ENCODE measurements at regions not wholly inside any gene's neighbourhood (a gene's known extent, or its start where the extent isn't known, plus 50 kb on each side); places are given as distances from the start of the nearest gene placed in this dataset.

- TF ChIP-seq EZH2 (IDR thresholded peaks at IDR 0.05; ENCODE audit: borderline replicate concordance, insufficient read depth, low read depth, low read length, poor library complexity, severe bottlenecking): no peak
- TF ChIP-seq, protein P1, sequence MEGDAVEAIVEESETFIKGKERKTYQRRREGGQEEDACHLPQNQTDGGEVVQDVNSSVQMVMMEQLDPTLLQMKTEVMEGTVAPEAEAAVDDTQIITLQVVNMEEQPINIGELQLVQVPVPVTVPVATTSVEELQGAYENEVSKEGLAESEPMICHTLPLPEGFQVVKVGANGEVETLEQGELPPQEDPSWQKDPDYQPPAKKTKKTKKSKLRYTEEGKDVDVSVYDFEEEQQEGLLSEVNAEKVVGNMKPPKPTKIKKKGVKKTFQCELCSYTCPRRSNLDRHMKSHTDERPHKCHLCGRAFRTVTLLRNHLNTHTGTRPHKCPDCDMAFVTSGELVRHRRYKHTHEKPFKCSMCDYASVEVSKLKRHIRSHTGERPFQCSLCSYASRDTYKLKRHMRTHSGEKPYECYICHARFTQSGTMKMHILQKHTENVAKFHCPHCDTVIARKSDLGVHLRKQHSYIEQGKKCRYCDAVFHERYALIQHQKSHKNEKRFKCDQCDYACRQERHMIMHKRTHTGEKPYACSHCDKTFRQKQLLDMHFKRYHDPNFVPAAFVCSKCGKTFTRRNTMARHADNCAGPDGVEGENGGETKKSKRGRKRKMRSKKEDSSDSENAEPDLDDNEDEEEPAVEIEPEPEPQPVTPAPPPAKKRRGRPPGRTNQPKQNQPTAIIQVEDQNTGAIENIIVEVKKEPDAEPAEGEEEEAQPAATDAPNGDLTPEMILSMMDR (IDR thresholded peaks at IDR 0.05): no peak
These were observed 949.9 kb downstream of the LRFN5 start for GRCh38 chr14:42556551-42556950.

All from B cell (primary cell).